ENCODE measurements at regions not wholly inside any gene's neighbourhood (a gene's known extent, or its start where the extent isn't known, plus 50 kb on each side); places are given as distances from the start of the nearest gene placed in this dataset.
"Not testable (repeated sequence)": the region's sequence is repeated elsewhere in the genome, so short reads cannot be mapped to it uniquely, and the experiment has no call there.

- DNase-seq (ENCODE audit: low read depth), result no peak
These were observed 479.5 kb downstream of the NKX6-1 start for GRCh38 chr4:84019626-84020025.

- DNase-seq (ENCODE audit: low read depth), result no peak
These were observed 467.1 kb downstream of the GPAT3 start for GRCh38 chr4:84003046-84003445.

GRCh38 chr4:84001876-84002569 is 466.1 kb downstream of the GPAT3 start:
- no peak for DNase-seq (ENCODE audit: low read depth)

GRCh38 chr4:83996254-83996653 is 460.3 kb downstream of the GPAT3 start:
- DNase-seq (ENCODE audit: low read depth), result no peak

GRCh38 chr4:83993774-83994173 is 457.9 kb downstream of the GPAT3 start:
- DNase-seq (ENCODE audit: low read depth), result no peak

GRCh38 chr4:83989835-83990234 is 453.9 kb downstream of the GPAT3 start:
- DNase-seq (ENCODE audit: low read depth), result no peak

GRCh38 chr4:83981156-83981555 is 445.2 kb downstream of the GPAT3 start:
- DNase-seq (ENCODE audit: low read depth), result no peak

- DNase-seq (ENCODE audit: low read depth), result no peak
These were observed 443.9 kb downstream of the GPAT3 start for GRCh38 chr4:83979773-83980172.

GRCh38 chr4:83974111-83974780 is 438.3 kb downstream of the GPAT3 start:
- peak; percentile 2 for DNase-seq (ENCODE audit: low read depth)

- DNase-seq (ENCODE audit: low read depth), result peak; percentile 25
These were observed 429.2 kb downstream of the GPAT3 start for GRCh38 chr4:83964996-83965541.

GRCh38 chr4:83962492-83962891 is 426.6 kb downstream of the GPAT3 start:
- DNase-seq (ENCODE audit: low read depth), result no peak

GRCh38 chr4:83961575-83961974 is 425.7 kb downstream of the GPAT3 start:
- DNase-seq (ENCODE audit: low read depth), result no peak

- no peak for DNase-seq (ENCODE audit: low read depth)
These were observed 423.3 kb downstream of the GPAT3 start for GRCh38 chr4:83959160-83959559.

- no peak for DNase-seq (ENCODE audit: low read depth)
These were observed 411.9 kb downstream of the GPAT3 start for GRCh38 chr4:83947830-83948193.

GRCh38 chr4:83947125-83947829 is 411.4 kb downstream of the GPAT3 start:
- no peak for DNase-seq (ENCODE audit: low read depth)

- not testable (repeated sequence) for DNase-seq (ENCODE audit: low read depth)
These were observed 407.8 kb downstream of the GPAT3 start for GRCh38 chr4:83943691-83944090.

- DNase-seq (ENCODE audit: low read depth), result no peak
These were observed 397.0 kb downstream of the GPAT3 start for GRCh38 chr4:83932750-83933391.

- no peak for DNase-seq (ENCODE audit: low read depth)
These were observed 395.9 kb downstream of the GPAT3 start for GRCh38 chr4:83931659-83932438.

- DNase-seq (ENCODE audit: low read depth), result no peak
These were observed 393.6 kb downstream of the GPAT3 start for GRCh38 chr4:83929550-83929949.

- no peak for DNase-seq (ENCODE audit: low read depth)
These were observed 391.0 kb downstream of the GPAT3 start for GRCh38 chr4:83926950-83927349.

GRCh38 chr4:83923341-83923740 is 387.4 kb downstream of the GPAT3 start:
- no peak for DNase-seq (ENCODE audit: low read depth)

Measured in RPMI7951 (cell line).